ENCODE measurements at regions not wholly inside any gene's neighbourhood (a gene's known extent, or its start where the extent isn't known, plus 50 kb on each side); places are given as distances from the start of the nearest gene placed in this dataset.
"Not testable (repeated sequence)": the region's sequence is repeated elsewhere in the genome, so short reads cannot be mapped to it uniquely, and the experiment has no call there.

- no peaks in the 10 kb centered on the region for H3K79me2 ChIP-seq (ENCODE audit: control insufficient read depth, low read length)
- no peaks in the 10 kb centered on the region for H3F3A ChIP-seq (ENCODE audit: control insufficient read depth, insufficient read depth)
- H3K27me3 ChIP-seq (ENCODE audit: control insufficient read depth, low read length), result peaks cover 3% of the 10 kb centered on the region
- no peaks in the 10 kb centered on the region for H3K9me2 ChIP-seq (replicated peaks; ENCODE audit: control insufficient read depth, low read length)
- no peak overlapping the region for H3K4me2 ChIP-seq (ENCODE audit: low read length)
- H3K9me3 ChIP-seq (ENCODE audit: control insufficient read depth, insufficient read depth, low read length), result peaks cover 15% of the 10 kb centered on the region
- no peak overlapping the region for H3K4me3 ChIP-seq (ENCODE audit: low read length)
- H3K27ac ChIP-seq (ENCODE audit: low read depth, low read length), result no peak overlapping the region
- no peaks in the 10 kb centered on the region for H3K4me1 ChIP-seq (ENCODE audit: control insufficient read depth, low read length)
- no peaks in the 10 kb centered on the region for H4K20me1 ChIP-seq (ENCODE audit: control insufficient read depth, insufficient read depth, low read depth, low read length)
- no peak for TF ChIP-seq CTCF (IDR thresholded peaks at IDR 0.05; ENCODE audit: low read depth, low read length, poor library complexity, severe bottlenecking)
- no peak for TF ChIP-seq EZH2phosphoT487 (IDR thresholded peaks at IDR 0.05; ENCODE audit: borderline replicate concordance, low read length)
- no peaks in the 10 kb centered on the region for H3K36me3 ChIP-seq (ENCODE audit: control insufficient read depth, low read length)
Measured at GRCh38 chr18:8529609-8530008, 79.6 kb upstream of the RAB12 start.

- not testable (repeated sequence) for H3K4me3 ChIP-seq (ENCODE audit: low read length); H3K36me3 ChIP-seq (ENCODE audit: control insufficient read depth, low read length); H3K27me3 ChIP-seq (ENCODE audit: control insufficient read depth, low read length); H3K4me2 ChIP-seq (ENCODE audit: low read length); H4K20me1 ChIP-seq (ENCODE audit: control insufficient read depth, insufficient read depth, low read depth, low read length); H3F3A ChIP-seq (ENCODE audit: control insufficient read depth, insufficient read depth); H3K27ac ChIP-seq (ENCODE audit: low read depth, low read length); H3K79me2 ChIP-seq (ENCODE audit: control insufficient read depth, low read length); H3K9me2 ChIP-seq (replicated peaks; ENCODE audit: control insufficient read depth, low read length); H3K4me1 ChIP-seq (ENCODE audit: control insufficient read depth, low read length)
- H3K9me3 ChIP-seq (ENCODE audit: control insufficient read depth, insufficient read depth, low read length), result peaks cover 15% of the 10 kb centered on the region
Measured at GRCh38 chr18:8531084-8531483, 78.2 kb upstream of the RAB12 start.

- Histone ChIP-seq H3K36me3 (ENCODE audit: control insufficient read depth, low read length) (no peaks in the 10 kb centered on the region), H3K4me2 (ENCODE audit: low read length) (no peak overlapping the region), H3K27me3 (ENCODE audit: control insufficient read depth, low read length) (peaks cover 3% of the 10 kb centered on the region; the same call in 1 of the 2 replicates), H3F3A (ENCODE audit: control insufficient read depth, insufficient read depth) (no peaks in the 10 kb centered on the region), H3K4me1 (ENCODE audit: control insufficient read depth, low read length) (peaks cover 3% of the 10 kb centered on the region; the same call in 1 of the 2 replicates), H3K79me2 (ENCODE audit: control insufficient read depth, low read length) (no peaks in the 10 kb centered on the region), H3K27ac (ENCODE audit: low read depth, low read length) (no peak overlapping the region), H4K20me1 (ENCODE audit: control insufficient read depth, insufficient read depth, low read depth, low read length) (no peaks in the 10 kb centered on the region), H3K9me3 (ENCODE audit: control insufficient read depth, insufficient read depth, low read length) (peaks cover 10% of the 10 kb centered on the region), H3K9me2 (replicated peaks; ENCODE audit: control insufficient read depth, low read length) (no peaks in the 10 kb centered on the region), H3K4me3 (ENCODE audit: low read length) (no peak overlapping the region)
- no peak for TF ChIP-seq EZH2phosphoT487 (IDR thresholded peaks at IDR 0.05; ENCODE audit: borderline replicate concordance, low read length)
- TF ChIP-seq CTCF (IDR thresholded peaks at IDR 0.05; ENCODE audit: low read depth, low read length, poor library complexity, severe bottlenecking), result no peak
Measured at GRCh38 chr18:8536231-8536630, 73.0 kb upstream of the RAB12 start.

GRCh38 chr18:8536922-8537321 is 72.3 kb upstream of the RAB12 start:
- no peaks in the 10 kb centered on the region for H3K9me2 ChIP-seq (replicated peaks; ENCODE audit: control insufficient read depth, low read length)
- peaks cover 3% of the 10 kb centered on the region; the same call in 1 of the 2 replicates for H3K27me3 ChIP-seq (ENCODE audit: control insufficient read depth, low read length)
- H3K79me2 ChIP-seq (ENCODE audit: control insufficient read depth, low read length), result no peaks in the 10 kb centered on the region
- H3F3A ChIP-seq (ENCODE audit: control insufficient read depth, insufficient read depth), result no peaks in the 10 kb centered on the region
- H3K27ac ChIP-seq (ENCODE audit: low read depth, low read length), result no peak overlapping the region
- H3K36me3 ChIP-seq (ENCODE audit: control insufficient read depth, low read length), result no peaks in the 10 kb centered on the region
- no peak overlapping the region for H3K4me3 ChIP-seq (ENCODE audit: low read length)
- H3K4me2 ChIP-seq (ENCODE audit: low read length), result no peak overlapping the region
- H3K4me1 ChIP-seq (ENCODE audit: control insufficient read depth, low read length), result peaks cover 3% of the 10 kb centered on the region; the same call in 1 of the 2 replicates
- TF ChIP-seq CTCF (IDR thresholded peaks at IDR 0.05; ENCODE audit: low read depth, low read length, poor library complexity, severe bottlenecking) (no peak), EZH2phosphoT487 (IDR thresholded peaks at IDR 0.05; ENCODE audit: borderline replicate concordance, low read length) (no peak)
- no peaks in the 10 kb centered on the region for H4K20me1 ChIP-seq (ENCODE audit: control insufficient read depth, insufficient read depth, low read depth, low read length)
- H3K9me3 ChIP-seq (ENCODE audit: control insufficient read depth, insufficient read depth, low read length), result 0 out of 2 replicates have a peak, but pooled peaks cover 4% of the 10 kb centered on the region

All from DOHH2 (cell line).